RWPE1 (cell line): ENCODE measurements at regions not wholly inside any gene's neighbourhood (a gene's known extent, or its start where the extent isn't known, plus 50 kb on each side); places are given as distances from the start of the nearest gene placed in this dataset.

Experiments used
- CTCF ChIA-PET: fragments of 350-600 bp; sonication (Branson Sonifier 250); formaldehyde crosslinking; extraction: SDS; loops from one replicate; lab custom pipeline; 2021; lab: Yijun Ruan, JAX
- POLR2A ChIA-PET: fragments of 400-600 bp; formaldehyde crosslinking; extraction: SDS; loops from one replicate; lab custom pipeline; 2020; ENCODE audit warnings: antibody characterized with exemption; ENCODE audit not compliant: low non-redundant PET; lab: Yijun Ruan, JAX
- DNase-seq: peaks from one replicate; pipeline ENCODE4 v3.0.0; 2012; ENCODE audit warnings: low spot score
- H3K27ac ChIP-seq: fragments of 450-650 bp; 2 replicates; pipeline ENCODE4 v1.5.1; 2017
- CTCF ChIP-seq: fragments of 450-650 bp; conservative IDR thresholded peaks from 2 replicates; pipeline ENCODE4 v1.5.1; 2017; ENCODE audit warnings: low read depth, mild to moderate bottlenecking

GRCh38 chr6:98641949-98642719 is 192.2 kb upstream of the POU3F2 start:
- H3K27ac ChIP-seq = no peak overlapping the region
- TF ChIP-seq CTCF = no peak
- DNase-seq = no peak
- POLR2A ChIA-PET = no interaction called here
- CTCF ChIA-PET = no interaction called here

- POLR2A ChIA-PET = no interaction called here
- TF ChIP-seq CTCF = no peak
- CTCF ChIA-PET = no interaction called here
- no peak for DNase-seq
- no peak overlapping the region for H3K27ac ChIP-seq
Observed at GRCh38 chr6:98644063-98644462, 190.3 kb upstream of the POU3F2 start.

GRCh38 chr6:98648211-98648914 is 186.0 kb upstream of the POU3F2 start:
- H3K27ac ChIP-seq = no peak overlapping the region
- ChIA-PET CTCF (no interaction called here), POLR2A (no interaction called here)
- DNase-seq = no peak
- no peak for TF ChIP-seq CTCF

- TF ChIP-seq CTCF = no peak
- CTCF ChIA-PET = no interaction called here
- POLR2A ChIA-PET = no interaction called here
- DNase-seq = no peak
- H3K27ac ChIP-seq = no peak overlapping the region
Observed at GRCh38 chr6:98650941-98651340, 183.4 kb upstream of the POU3F2 start.

- no peak overlapping the region for H3K27ac ChIP-seq
- ChIA-PET POLR2A (no interaction called here), CTCF (interaction anchor here (1.0 kb wide), 1 partner anchor 193 kb away, joined by 3 read pairs; no protein-coding TSS in a partner anchor)
- no peak for DNase-seq
- TF ChIP-seq CTCF = no peak
Observed at GRCh38 chr6:98653179-98653578, 181.2 kb upstream of the POU3F2 start.

GRCh38 chr6:98657764-98658163 is 176.6 kb upstream of the POU3F2 start:
- CTCF ChIA-PET = no interaction called here

More at GRCh38 chr6:98657764-98658163, 176.6 kb upstream of the POU3F2 start:
- peak; percentile 8 for DNase-seq
- H3K27ac ChIP-seq = no peak overlapping the region
- POLR2A ChIA-PET = no interaction called here
- no peak for TF ChIP-seq CTCF
